CD4-positive, alpha-beta T cell treated with Interleukin-15 for 1 hour (primary cell): ENCODE measurements at regions not wholly inside any gene's neighbourhood (a gene's known extent, or its start where the extent isn't known, plus 50 kb on each side); places are given as distances from the start of the nearest gene placed in this dataset.
A peak's percentile ranks its signal among the peaks of the same experiment; 100 is the strongest.

ENCODE experiments used
- DNase-seq: peaks from one replicate; pipeline ENCODE4 v3.0.0-alpha.2; 2020

GRCh38 chr5:56617998-56618397, 197.4 kb upstream of the MAP3K1 start:
- DNase-seq: no peak

GRCh38 chr5:56616454-56617160, 198.7 kb upstream of the MAP3K1 start:
- DNase-seq: no peak

- DNase-seq: no peak
Observed at GRCh38 chr5:56615361-56616153, 199.8 kb upstream of the MAP3K1 start.

- DNase-seq: peak; percentile 21
Observed at GRCh38 chr5:56612759-56613158, 202.6 kb upstream of the MAP3K1 start.

GRCh38 chr5:56612353-56612752, 203.0 kb upstream of the MAP3K1 start:
- DNase-seq: no peak

- no peak for DNase-seq
Observed at GRCh38 chr5:56610093-56610698, 205.2 kb upstream of the MAP3K1 start.

GRCh38 chr5:56608217-56608925, 207.0 kb upstream of the MAP3K1 start:
- peak; percentile 29 for DNase-seq

GRCh38 chr5:56607551-56607950, 207.8 kb upstream of the MAP3K1 start:
- no peak for DNase-seq

GRCh38 chr5:56607074-56607473, 208.3 kb upstream of the MAP3K1 start:
- no peak for DNase-seq

- DNase-seq: no peak
Observed at GRCh38 chr5:56606192-56606591, 209.2 kb upstream of the MAP3K1 start.

- no peak for DNase-seq
Observed at GRCh38 chr5:56605231-56605630, 210.1 kb upstream of the MAP3K1 start.

- DNase-seq: no peak
Observed at GRCh38 chr5:56601641-56602071, 213.7 kb upstream of the MAP3K1 start.

- DNase-seq: no peak
Observed at GRCh38 chr5:56598941-56599340, 216.4 kb upstream of the MAP3K1 start.

GRCh38 chr5:56596155-56596554, 219.2 kb upstream of the MAP3K1 start:
- DNase-seq: no peak

- no peak for DNase-seq
Observed at GRCh38 chr5:56595566-56595965, 219.8 kb upstream of the MAP3K1 start.

GRCh38 chr5:56594792-56595191, 220.6 kb upstream of the MAP3K1 start:
- DNase-seq: no peak

GRCh38 chr5:56591081-56591480, 224.3 kb upstream of the MAP3K1 start:
- no peak for DNase-seq

GRCh38 chr5:56589481-56589860, 225.9 kb upstream of the MAP3K1 start:
- DNase-seq: no peak

- DNase-seq: peak; percentile 94
Observed at GRCh38 chr5:56588636-56589480, 226.5 kb upstream of the MAP3K1 start.

- DNase-seq: no peak
Observed at GRCh38 chr5:56588131-56588487, 227.2 kb upstream of the MAP3K1 start.

GRCh38 chr5:56587381-56588130, 227.8 kb upstream of the MAP3K1 start:
- no peak for DNase-seq
